SH-SY5Y (cell line): ENCODE measurements at regions not wholly inside any gene's neighbourhood (a gene's known extent, or its start where the extent isn't known, plus 50 kb on each side); places are given as distances from the start of the nearest gene placed in this dataset.

ENCODE experiments used
- GATA2 ChIP-seq: IDR thresholded peaks from 2 replicates; pipeline ENCODE4 v1.6.1; 2011; ENCODE audit warnings: mild to moderate bottlenecking, low read depth, low read length
- GATA3 ChIP-seq: IDR thresholded peaks from 2 replicates; pipeline ENCODE4 v1.6.1; 2011; ENCODE audit warnings: low read depth, mild to moderate bottlenecking, low read length, moderate library complexity

DNA sequence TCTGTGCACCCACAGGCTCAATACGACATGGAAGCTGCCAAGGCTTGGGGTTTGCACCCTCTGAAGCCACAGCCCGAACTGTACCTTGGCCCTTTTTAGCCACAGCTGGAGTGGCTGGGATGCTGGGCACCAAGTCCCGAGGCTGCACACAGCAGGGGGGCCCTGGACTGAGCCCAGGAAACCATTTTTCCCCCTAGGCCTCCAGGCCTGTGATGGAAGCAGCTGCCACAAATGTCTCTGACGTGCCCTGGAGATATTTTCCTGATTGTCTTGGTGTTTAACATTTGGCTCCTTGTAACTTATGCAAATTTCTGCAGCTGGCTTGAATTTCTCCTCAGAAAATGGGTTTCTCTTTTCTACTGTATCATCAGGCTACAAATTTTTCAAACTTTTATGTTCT lies 82.3 kb upstream of the LPAR1 start:
- TF ChIP-seq GATA2: no peak
- TF ChIP-seq GATA3: no peak
